C4-2B (cell line): ENCODE measurements at regions not wholly inside any gene's neighbourhood (a gene's known extent, or its start where the extent isn't known, plus 50 kb on each side); places are given as distances from the start of the nearest gene placed in this dataset.

ENCODE experiments used
- H3K27ac ChIP-seq: fragments of 450-650 bp; 2 replicates; pipeline ENCODE4 v1.5.1; 2017
- CTCF ChIP-seq: fragments of 450-650 bp; conservative IDR thresholded peaks from 2 replicates; pipeline ENCODE4 v1.5.1; 2017; ENCODE audit warnings: mild to moderate bottlenecking
- ZFX ChIP-seq: fragments of 450-650 bp; IDR thresholded peaks from 2 replicates; pipeline ENCODE4 v1.6.1; 2017

GRCh38 chr22:23375031-23375827 is 194.9 kb downstream of the BCR start:
- no peak for TF ChIP-seq ZFX
- no peak for TF ChIP-seq CTCF

GRCh38 chr22:23373601-23374000 is 193.3 kb downstream of the BCR start:
- no peak overlapping the region for H3K27ac ChIP-seq

More at GRCh38 chr22:23375031-23375827, 194.9 kb downstream of the BCR start:
- no peak overlapping the region for H3K27ac ChIP-seq

GRCh38 chr22:23370251-23370650 is 189.9 kb downstream of the BCR start:
- no peak overlapping the region for H3K27ac ChIP-seq
- TF ChIP-seq ZFX (no peak), CTCF (no peak)

More at GRCh38 chr22:23373601-23374000, 193.3 kb downstream of the BCR start:
- TF ChIP-seq ZFX: no peak

- no peak overlapping the region for H3K27ac ChIP-seq
- TF ChIP-seq ZFX: no peak
- TF ChIP-seq CTCF: no peak
Measured at GRCh38 chr22:23369054-23369685, 188.9 kb downstream of the BCR start.
